Karpas-422 (cell line): ENCODE measurements at regions not wholly inside any gene's neighbourhood (a gene's known extent, or its start where the extent isn't known, plus 50 kb on each side); places are given as distances from the start of the nearest gene placed in this dataset.

Source experiments
- DNase-seq: peaks from one replicate; pipeline ENCODE4 v3.0.0-alpha.2; 2015
- H2AFZ ChIP-seq: fragments of 200-600 bp; sonication (generic); 2 replicates; pipeline ENCODE4 v1.6.1; 2014; ENCODE audit warnings: antibody characterized with exemption, low read length, mixed read lengths
- H3K27ac ChIP-seq: fragments of 200-600 bp; sonication (generic); 2 replicates; pipeline ENCODE4 v1.5.1; 2014; ENCODE audit warnings: mild to moderate bottlenecking, low read length, moderate library complexity
- H3K27me3 ChIP-seq: fragments of 200-600 bp; sonication (generic); 2 replicates; pipeline ENCODE4 v1.6.1; 2014; ENCODE audit warnings: low read length, mixed read lengths
- H3K36me3 ChIP-seq: fragments of 200-600 bp; sonication (generic); 2 replicates; pipeline ENCODE4 v1.6.1; 2014; ENCODE audit warnings: low read length, mixed read lengths; ENCODE audit not compliant: insufficient read depth
- H3K4me1 ChIP-seq: fragments of 200-600 bp; sonication (generic); 2 replicates; pipeline ENCODE4 v1.6.1; 2014; ENCODE audit warnings: mild to moderate bottlenecking, low read length, mixed read lengths
- H3K4me2 ChIP-seq: fragments of 200-600 bp; sonication (generic); 2 replicates; pipeline ENCODE4 v1.6.1; 2014; ENCODE audit warnings: low read length, low read depth, mild to moderate bottlenecking; ENCODE audit not compliant: poor library complexity, severe bottlenecking
- H3K4me3 ChIP-seq: fragments of 200-600 bp; sonication (generic); 2 replicates; pipeline ENCODE4 v1.5.1; 2014; ENCODE audit warnings: mild to moderate bottlenecking, antibody characterized with exemption, low read length, mixed read lengths
- H3K79me2 ChIP-seq: fragments of 200-600 bp; sonication (generic); 2 replicates; pipeline ENCODE4 v1.6.1; 2014; ENCODE audit warnings: mild to moderate bottlenecking, low read length, mixed read lengths
- H3K9ac ChIP-seq: fragments of 200-600 bp; sonication (generic); 2 replicates; pipeline ENCODE4 v1.6.0; 2014; ENCODE audit warnings: low read length
- H3K9me2 ChIP-seq: fragments of 200-600 bp; sonication (generic), shearing (Covaris generic); replicated peaks from 2 replicates; pipeline ENCODE4 v1.6.0; 2014; ENCODE audit warnings: mild to moderate bottlenecking, low read length, moderate library complexity; ENCODE audit not compliant: insufficient read depth
- H3K9me3 ChIP-seq: fragments of 300-700, 200-600 bp; sonication (generic); 2 replicates; pipeline ENCODE4 v1.6.1; 2014; ENCODE audit warnings: low read length, mixed read lengths
- H4K20me1 ChIP-seq: fragments of 200-600 bp; sonication (generic); 2 replicates; pipeline ENCODE4 v1.6.1; 2014; ENCODE audit warnings: mild to moderate bottlenecking, antibody characterized with exemption, low read length, low read depth; ENCODE audit not compliant: insufficient read depth

GRCh38 chr11:116537121-116537520 is 235.7 kb downstream of the BUD13 start:
- Histone ChIP-seq H3K36me3 (no peaks in the 10 kb centered on the region), H3K4me2 (no peak overlapping the region), H3K4me1 (no peaks in the 10 kb centered on the region), H3K9me3 (no peaks in the 10 kb centered on the region), H3K79me2 (no peaks in the 10 kb centered on the region), H3K4me3 (no peak overlapping the region), H4K20me1 (no peaks in the 10 kb centered on the region), H3K27me3 (no peaks in the 10 kb centered on the region), H2AFZ (no peak overlapping the region), H3K27ac (no peak overlapping the region), H3K9ac (no peak overlapping the region), H3K9me2 (no peaks in the 10 kb centered on the region)
- no peak for DNase-seq

- Histone ChIP-seq H4K20me1 (no peaks in the 10 kb centered on the region), H2AFZ (no peak overlapping the region), H3K36me3 (no peaks in the 10 kb centered on the region), H3K9me3 (no peaks in the 10 kb centered on the region), H3K79me2 (no peaks in the 10 kb centered on the region), H3K4me2 (no peak overlapping the region), H3K9me2 (no peaks in the 10 kb centered on the region), H3K4me3 (no peak overlapping the region), H3K9ac (no peak overlapping the region), H3K4me1 (no peaks in the 10 kb centered on the region), H3K27ac (no peak overlapping the region), H3K27me3 (no peaks in the 10 kb centered on the region)
- no peak for DNase-seq
Observed at GRCh38 chr11:116536416-116536815, 236.4 kb downstream of the BUD13 start.

GRCh38 chr11:116535994-116536393 is 236.8 kb downstream of the BUD13 start:
- Histone ChIP-seq H4K20me1 (no peaks in the 10 kb centered on the region), H3K4me2 (no peak overlapping the region), H3K9ac (no peak overlapping the region), H3K36me3 (no peaks in the 10 kb centered on the region), H2AFZ (no peak overlapping the region), H3K4me3 (no peak overlapping the region), H3K79me2 (no peaks in the 10 kb centered on the region), H3K9me2 (no peaks in the 10 kb centered on the region), H3K4me1 (no peaks in the 10 kb centered on the region), H3K27ac (no peak overlapping the region), H3K9me3 (no peaks in the 10 kb centered on the region), H3K27me3 (no peaks in the 10 kb centered on the region)
- no peak for DNase-seq

GRCh38 chr11:116535120-116535519 is 237.7 kb downstream of the BUD13 start:
- DNase-seq, result no peak
- Histone ChIP-seq H3K4me2 (no peak overlapping the region), H4K20me1 (no peaks in the 10 kb centered on the region), H3K27ac (no peak overlapping the region), H3K9ac (no peak overlapping the region), H3K36me3 (no peaks in the 10 kb centered on the region), H3K27me3 (no peaks in the 10 kb centered on the region), H3K4me3 (no peak overlapping the region), H3K79me2 (no peaks in the 10 kb centered on the region), H3K9me2 (no peaks in the 10 kb centered on the region), H3K9me3 (no peaks in the 10 kb centered on the region), H2AFZ (no peak overlapping the region), H3K4me1 (no peaks in the 10 kb centered on the region)

GRCh38 chr11:116534270-116534975 is 238.4 kb downstream of the BUD13 start:
- Histone ChIP-seq H3K9me3 (no peaks in the 10 kb centered on the region), H4K20me1 (no peaks in the 10 kb centered on the region), H2AFZ (no peak overlapping the region), H3K36me3 (no peaks in the 10 kb centered on the region), H3K4me3 (no peak overlapping the region), H3K27ac (no peak overlapping the region), H3K79me2 (no peaks in the 10 kb centered on the region), H3K4me1 (no peaks in the 10 kb centered on the region), H3K27me3 (no peaks in the 10 kb centered on the region), H3K4me2 (no peak overlapping the region), H3K9me2 (no peaks in the 10 kb centered on the region), H3K9ac (no peak overlapping the region)
- no peak for DNase-seq

- no peaks in the 10 kb centered on the region for H3K27me3 ChIP-seq
- H3K4me1 ChIP-seq, result no peaks in the 10 kb centered on the region
- H3K36me3 ChIP-seq, result no peaks in the 10 kb centered on the region
- H3K4me2 ChIP-seq, result no peak overlapping the region
- no peak overlapping the region for H3K9ac ChIP-seq
- H3K9me2 ChIP-seq, result no peaks in the 10 kb centered on the region
- no peaks in the 10 kb centered on the region for H3K9me3 ChIP-seq
- H3K79me2 ChIP-seq, result no peaks in the 10 kb centered on the region
- H3K4me3 ChIP-seq, result no peak overlapping the region
- DNase-seq, result no peak
- H3K27ac ChIP-seq, result no peak overlapping the region
- no peak overlapping the region for H2AFZ ChIP-seq
- H4K20me1 ChIP-seq, result no peaks in the 10 kb centered on the region
Observed at GRCh38 chr11:116533186-116533825, 239.5 kb downstream of the BUD13 start.

- no peak for DNase-seq
- H2AFZ ChIP-seq, result no peak overlapping the region
- no peaks in the 10 kb centered on the region for H3K9me2 ChIP-seq
- H3K79me2 ChIP-seq, result no peaks in the 10 kb centered on the region
- no peak overlapping the region for H3K4me3 ChIP-seq
- no peaks in the 10 kb centered on the region for H3K27me3 ChIP-seq
- no peak overlapping the region for H3K4me2 ChIP-seq
- H3K36me3 ChIP-seq, result no peaks in the 10 kb centered on the region
- no peak overlapping the region for H3K9ac ChIP-seq
- H3K4me1 ChIP-seq, result no peaks in the 10 kb centered on the region
- H3K9me3 ChIP-seq, result no peaks in the 10 kb centered on the region
- no peak overlapping the region for H3K27ac ChIP-seq
- H4K20me1 ChIP-seq, result no peaks in the 10 kb centered on the region
Observed at GRCh38 chr11:116532066-116532465, 240.7 kb downstream of the BUD13 start.

- no peaks in the 10 kb centered on the region for H3K79me2 ChIP-seq
- no peaks in the 10 kb centered on the region for H3K36me3 ChIP-seq
- H3K27me3 ChIP-seq, result no peaks in the 10 kb centered on the region
- H2AFZ ChIP-seq, result no peak overlapping the region
- no peak overlapping the region for H3K4me2 ChIP-seq
- no peaks in the 10 kb centered on the region for H3K4me1 ChIP-seq
- no peak for DNase-seq
- no peaks in the 10 kb centered on the region for H3K9me2 ChIP-seq
- H4K20me1 ChIP-seq, result no peaks in the 10 kb centered on the region
- no peak overlapping the region for H3K4me3 ChIP-seq
- H3K9me3 ChIP-seq, result no peaks in the 10 kb centered on the region
- no peak overlapping the region for H3K9ac ChIP-seq
- no peak overlapping the region for H3K27ac ChIP-seq
Observed at GRCh38 chr11:116530705-116531104, 242.1 kb downstream of the BUD13 start.
